Dermis microvascular lymphatic vessel endothelial cell (primary cell): ENCODE measurements at regions not wholly inside any gene's neighbourhood (a gene's known extent, or its start where the extent isn't known, plus 50 kb on each side); places are given as distances from the start of the nearest gene placed in this dataset.

ENCODE experiments used
- DNase-seq, 2 donors: peaks; one replicate each; pipeline versions ENCODE4 v3.0.0 to v3.0.0-alpha.2; 2010; ENCODE audit warnings: low read depth in 2 of 2

DNA sequence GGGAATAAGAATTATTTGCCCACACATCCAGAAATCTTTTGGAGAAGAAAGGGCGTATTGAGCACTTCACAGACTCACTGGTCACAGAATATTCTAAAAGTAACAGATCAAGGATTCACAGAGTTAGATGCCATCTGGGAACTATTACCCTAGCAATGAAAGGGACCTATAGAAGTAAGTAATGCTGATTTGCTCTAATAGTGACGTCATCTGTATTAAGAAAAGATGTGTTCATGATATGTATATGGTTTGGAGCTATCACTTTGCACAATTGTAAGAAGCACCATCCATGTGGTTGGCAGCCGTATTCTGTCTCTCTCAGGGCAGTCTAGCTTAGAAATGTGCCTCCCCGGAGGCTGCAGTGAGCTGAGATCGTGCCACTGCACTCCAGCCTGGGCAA, 52.8 kb upstream of the SV2C start:
- no peak for DNase-seq

GRCh38 chr5:76029739-76030138, 53.4 kb upstream of the SV2C start:
- DNase-seq = no peak

DNA sequence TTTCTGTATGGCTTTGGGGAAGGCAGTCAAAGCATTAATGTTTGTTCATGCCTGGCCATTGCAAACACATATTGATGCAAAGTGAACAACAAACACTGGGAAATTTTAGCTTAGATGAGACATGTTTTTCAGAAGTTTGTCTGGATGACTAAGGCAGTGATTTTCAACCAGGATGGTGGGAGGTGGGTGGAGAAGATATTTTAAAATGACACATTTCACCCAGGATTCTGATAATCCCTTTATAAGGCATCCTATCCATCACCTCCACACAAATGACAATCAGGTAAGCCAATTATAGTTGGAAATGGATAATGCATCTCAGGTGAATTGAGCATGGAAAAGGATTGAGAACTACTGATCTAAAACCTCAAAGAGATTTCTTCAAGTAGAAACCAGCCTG, 57.4 kb upstream of the SV2C start:
- no peak for DNase-seq

- no peak for DNase-seq
Observed at GRCh38 chr5:76025069-76025468, 58.1 kb upstream of the SV2C start.

DNA sequence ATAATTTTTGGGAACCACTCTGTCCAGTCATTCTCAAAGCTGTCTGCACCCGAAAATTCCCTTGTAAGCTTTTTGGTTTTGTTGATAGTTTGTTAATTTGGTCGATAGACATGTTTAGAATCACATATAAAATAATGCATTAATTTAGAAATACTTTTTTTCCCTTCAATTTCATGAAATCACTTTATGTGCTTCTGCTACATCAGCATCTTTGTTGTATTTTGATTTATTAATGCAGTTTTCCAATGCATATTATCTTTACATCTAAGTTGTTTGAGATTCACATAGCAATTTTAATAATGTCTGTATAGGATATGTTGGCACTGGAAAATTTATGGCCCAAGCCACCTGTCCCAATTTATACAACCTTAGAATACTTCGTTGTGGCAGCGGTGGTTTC, 60.6 kb upstream of the SV2C start:
- DNase-seq = no peak

DNA sequence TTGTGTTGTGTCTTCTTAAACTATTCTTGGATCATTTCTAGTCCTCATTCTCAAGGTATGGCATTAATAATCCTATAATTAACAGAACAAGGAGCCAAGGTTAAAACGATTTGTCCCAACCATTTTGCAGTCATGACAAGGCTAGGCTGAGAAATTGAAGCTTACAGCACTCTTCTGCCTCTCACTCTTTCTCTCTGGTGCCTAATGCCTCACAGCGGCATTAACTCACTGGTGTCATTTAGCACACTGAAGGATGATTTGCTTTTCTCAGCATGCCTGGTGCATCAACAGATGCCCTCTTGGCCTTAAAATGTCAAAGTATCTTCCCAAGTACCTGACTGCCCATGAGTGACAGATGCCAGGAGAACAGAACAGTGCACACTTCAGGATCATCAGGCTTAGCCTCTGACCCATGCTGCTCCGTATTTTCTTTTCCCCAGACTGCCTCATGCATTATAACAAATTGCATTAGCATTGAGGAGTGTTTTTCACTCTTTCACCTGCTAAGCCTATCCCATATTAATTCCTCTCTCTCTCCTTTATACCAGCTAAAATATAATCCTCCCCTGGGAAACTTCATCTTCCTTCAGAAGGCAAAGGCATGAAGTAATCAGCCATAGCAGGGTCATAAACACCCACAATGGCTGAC, 61.1 kb upstream of the SV2C start:
- no peak for DNase-seq

DNA sequence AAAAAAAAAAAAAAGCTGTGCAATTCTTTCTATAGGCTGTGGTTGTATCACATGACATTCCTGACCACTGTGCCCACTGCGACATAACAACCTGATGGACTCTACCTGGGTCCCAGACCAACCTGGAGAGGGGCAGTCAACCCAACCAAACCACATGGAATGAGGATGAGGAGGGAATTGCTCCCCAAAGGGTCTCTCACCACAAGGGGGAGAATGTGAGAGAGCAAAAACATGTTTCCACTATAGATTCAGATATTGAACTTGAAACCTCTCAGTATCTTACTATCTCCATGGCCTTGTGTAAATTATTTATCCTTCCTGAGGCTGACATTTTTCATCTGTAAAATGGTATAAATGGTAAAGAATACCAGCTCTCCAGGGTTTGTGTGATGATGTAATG, 66.9 kb upstream of the SV2C start:
- no peak for DNase-seq

- no peak for DNase-seq
Observed at GRCh38 chr5:76014005-76014404, 69.2 kb upstream of the SV2C start.

DNA sequence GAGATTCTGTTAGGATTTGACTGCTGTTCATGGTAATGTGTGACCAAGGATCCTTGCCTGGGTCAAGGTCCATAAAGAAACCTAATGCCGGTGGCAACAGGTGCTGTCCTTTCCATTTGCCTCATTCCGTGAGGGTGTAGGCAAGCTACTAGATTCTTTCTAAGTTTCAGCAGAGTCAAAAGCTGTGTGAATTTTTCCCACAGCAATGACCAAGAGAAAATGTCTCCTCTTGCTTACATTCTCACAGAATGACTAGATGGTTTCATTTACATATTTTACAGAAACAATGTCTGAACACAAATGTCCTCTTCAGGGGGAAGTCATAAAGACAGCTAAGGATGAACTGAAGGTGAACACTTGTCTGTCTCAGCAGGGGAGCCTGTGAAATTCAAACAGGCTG, 75.3 kb upstream of the SV2C start:
- DNase-seq = no peak

DNA sequence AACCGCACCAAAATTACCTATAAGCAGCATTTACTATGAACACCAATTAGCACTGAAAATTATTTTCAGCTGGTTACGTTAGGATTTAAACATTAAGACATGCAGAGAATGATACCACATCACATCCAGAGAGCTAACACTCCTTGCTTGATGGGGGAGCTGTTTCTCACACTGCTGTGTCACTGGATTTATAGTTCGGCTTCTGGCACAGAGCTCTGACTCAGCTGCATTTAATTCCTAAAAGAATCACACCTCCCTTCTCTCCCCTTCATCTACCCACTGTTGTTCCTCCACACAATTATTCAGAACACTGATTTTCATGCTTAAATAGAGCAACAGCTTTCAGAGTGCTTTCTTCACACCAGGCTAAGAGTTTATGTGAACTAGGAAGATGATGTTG, 82.6 kb upstream of the SV2C start:
- no peak for DNase-seq

DNA sequence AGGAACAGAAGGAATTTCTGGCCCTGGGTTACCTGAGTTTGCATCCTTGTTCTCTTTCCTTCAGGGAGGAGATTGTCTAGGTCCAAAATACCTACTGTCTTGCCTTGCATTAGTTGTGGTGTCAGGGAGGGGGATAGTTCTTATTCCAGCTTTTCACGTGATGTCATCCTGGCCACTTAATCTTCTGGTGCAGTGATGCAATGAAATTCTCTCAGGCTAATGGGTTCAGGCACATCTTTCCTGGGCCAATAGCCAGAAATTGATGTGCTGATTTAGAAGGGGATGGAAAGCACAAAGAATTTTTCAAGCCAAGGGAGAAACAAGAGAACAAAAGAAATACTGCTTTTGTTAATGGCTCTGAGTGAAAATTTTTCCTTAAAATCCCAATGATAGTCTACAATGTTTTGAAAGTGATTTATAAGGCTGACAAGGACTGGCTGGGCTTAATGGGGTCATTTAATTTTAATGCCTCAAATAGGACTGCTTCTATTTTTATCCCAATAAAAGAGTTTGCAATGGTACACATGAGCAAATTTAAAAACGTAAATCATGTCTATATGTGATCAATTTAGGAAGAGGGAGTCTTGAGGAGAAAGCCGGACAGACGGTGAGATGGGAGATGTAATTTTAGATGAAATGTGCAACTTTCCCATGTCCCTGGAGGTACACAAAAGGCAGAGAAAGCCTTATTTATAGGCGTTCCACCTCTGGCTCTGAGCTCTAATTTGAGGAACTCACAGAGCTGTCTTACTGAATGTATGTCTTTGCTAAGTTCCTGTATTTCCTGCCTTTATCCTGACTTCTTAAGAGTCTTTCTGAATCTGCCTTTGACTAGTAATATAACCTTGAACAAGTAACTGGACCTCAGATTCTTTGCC, 89.3 kb upstream of the SV2C start:
- no peak for DNase-seq

DNA sequence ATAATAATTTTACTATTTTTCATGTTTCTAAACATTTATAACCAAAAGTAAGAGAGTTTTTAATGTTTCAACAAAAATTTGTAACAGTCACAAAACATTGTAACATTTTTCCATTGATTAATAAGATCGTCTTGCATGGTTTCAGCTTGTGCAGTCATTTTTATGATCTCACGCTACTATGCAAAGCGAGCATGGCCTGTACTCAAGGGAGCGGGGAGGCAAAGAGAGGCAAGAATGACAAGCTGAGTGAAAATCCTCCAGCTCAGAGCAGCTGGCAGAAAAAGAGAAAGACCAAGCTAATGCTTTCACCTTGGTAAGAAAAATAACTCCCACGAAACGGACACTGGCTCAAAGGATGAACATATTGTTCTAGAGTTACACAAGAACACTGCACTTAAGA, 90.0 kb upstream of the SV2C start:
- no peak for DNase-seq

GRCh38 chr5:75992753-75993152, 90.4 kb upstream of the SV2C start:
- no peak for DNase-seq

GRCh38 chr5:75985077-75985476, 98.1 kb upstream of the SV2C start:
- DNase-seq = no peak

- DNase-seq = no peak
Observed at GRCh38 chr5:75975496-75975895, 107.7 kb upstream of the SV2C start.

DNA sequence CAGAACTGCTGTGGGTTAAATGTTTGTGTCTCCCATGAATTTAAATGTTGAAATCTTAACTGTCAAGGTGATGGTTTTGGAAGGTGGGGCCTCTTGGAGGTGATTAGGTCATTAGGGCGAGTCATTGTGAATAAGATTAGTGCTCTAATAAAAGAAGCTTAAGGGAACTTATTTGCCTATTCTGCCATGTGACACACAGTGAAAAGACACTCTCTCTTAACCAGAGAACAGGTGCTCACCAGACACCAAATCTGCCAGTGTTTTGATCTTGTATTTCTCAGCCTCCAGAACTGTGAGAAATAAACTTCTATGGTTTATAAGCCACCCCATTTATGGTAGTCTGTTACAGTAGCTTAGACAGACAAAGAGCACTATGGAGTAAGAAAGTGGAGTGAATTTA, 117.9 kb upstream of the SV2C start:
- DNase-seq = no peak

DNA sequence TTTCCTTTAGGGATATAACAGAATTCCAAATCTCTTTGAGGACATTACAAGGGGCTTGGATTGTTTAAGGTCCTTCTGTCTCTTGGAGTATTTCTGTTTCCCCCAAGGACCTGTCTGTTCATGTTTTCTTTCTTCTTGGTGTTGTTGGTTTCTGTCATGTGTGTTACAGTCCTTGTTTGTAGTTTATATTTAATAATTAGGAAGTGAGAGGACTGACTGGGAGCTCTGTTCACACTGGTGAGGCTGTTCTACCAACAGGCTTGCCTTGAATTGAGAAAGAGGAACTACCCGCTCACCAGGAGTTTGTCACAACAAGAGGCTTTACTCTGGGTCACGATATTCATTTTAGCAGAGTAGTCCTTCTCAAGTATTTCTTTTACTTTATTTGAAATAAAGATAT, 119.2 kb upstream of the SV2C start:
- no peak for DNase-seq

DNA sequence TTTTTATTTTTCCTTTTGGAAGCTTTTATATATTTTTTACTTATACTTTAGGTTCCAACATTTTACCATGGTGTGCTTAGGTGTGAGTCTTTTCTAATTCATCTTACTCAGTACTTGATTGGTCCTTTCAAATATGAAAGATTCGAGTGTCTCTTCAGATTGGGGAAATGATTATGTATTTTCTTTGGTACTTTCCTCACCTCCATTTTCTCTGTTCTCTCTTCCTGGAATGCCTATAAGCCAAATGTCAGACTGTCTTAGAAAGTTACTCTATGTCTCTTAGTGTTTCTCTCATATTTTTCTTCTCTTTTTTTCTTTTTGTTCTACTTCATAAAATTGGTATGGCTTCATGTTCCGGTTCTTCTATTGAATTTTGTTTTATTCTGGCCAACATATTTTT, 119.6 kb upstream of the SV2C start:
- DNase-seq = no peak

GRCh38 chr5:75961818-75962217, 121.4 kb upstream of the SV2C start:
- no peak for DNase-seq

DNA sequence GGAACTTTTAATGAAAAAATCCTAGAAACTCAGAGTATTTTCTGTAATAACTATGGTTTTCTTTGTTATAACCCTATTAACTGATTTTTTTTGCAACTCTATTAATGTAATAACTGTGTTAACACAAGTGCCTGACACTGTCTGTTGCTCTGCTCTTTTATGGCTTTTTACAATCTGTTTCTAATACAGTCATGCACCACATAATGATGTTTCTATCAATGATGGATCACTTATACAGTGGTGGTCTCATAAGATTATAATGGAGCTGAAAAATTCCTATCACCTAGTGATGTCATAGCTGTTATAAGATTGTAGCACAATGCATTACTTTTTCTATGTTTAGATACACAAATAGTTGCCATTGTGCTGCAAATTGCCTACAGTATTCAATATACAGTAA, 123.1 kb upstream of the SV2C start:
- DNase-seq = no peak

DNA sequence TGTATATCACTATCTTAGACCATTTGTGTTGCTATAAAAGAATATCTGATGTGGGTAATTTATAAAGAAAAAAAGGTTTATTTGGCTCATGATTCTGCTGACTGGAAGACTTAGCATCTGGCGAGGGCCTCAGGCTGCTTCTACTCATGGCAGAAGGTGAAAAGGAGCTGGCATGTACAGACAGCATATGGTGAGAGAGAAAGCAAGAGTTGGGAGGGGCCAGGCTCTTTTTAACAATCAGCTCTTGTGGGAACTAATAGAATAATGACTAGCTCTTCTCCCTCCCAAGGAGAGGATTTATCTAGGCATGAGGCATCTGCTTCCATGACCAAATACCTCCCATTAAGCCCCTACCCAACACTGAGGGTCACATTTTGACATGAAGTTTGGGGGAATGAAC, 130.2 kb upstream of the SV2C start:
- DNase-seq = no peak

DNA sequence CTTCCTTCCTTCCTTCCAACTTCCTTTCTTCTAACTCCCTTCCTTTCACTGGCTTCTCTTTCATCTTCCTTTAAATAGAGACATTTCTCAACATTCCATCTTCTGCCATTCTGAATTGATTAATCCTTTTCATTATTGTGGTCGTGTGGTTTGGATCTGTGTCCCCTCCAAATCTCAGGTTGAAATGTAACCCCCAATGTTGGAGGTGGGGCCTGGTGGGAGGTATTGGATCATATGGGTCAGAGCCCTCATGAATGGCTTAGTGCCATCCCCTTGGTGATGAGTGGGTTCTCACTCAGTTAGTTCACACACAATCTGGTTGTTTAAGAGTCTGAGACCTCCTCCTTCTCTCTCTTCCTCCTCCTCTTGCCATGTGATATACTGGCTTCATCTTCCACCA, 130.9 kb upstream of the SV2C start:
- DNase-seq = no peak

DNA sequence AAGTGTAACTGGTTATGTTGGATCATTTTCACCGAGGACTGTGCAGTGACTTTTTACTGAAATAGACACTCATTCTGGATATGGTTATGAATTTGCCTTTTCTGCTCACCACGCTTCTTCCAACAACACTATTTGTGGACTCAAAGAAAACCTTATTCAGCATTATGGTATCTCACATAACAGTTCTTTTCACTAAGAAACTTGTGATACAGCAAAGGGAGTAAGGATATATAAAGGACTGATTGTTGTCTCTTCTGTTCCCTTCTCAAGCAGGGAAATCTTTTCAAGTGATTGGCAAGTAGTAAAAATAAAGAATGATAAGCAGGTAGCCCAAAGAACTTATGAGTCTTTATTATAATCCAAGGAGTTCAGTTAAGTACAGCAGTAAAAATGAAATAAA, 131.5 kb upstream of the SV2C start:
- DNase-seq = no peak
